CD14-positive monocyte (primary cell): ENCODE measurements at regions not wholly inside any gene's neighbourhood (a gene's known extent, or its start where the extent isn't known, plus 50 kb on each side); places are given as distances from the start of the nearest gene placed in this dataset.
A peak's percentile ranks its signal among the peaks of the same experiment; 100 is the strongest.

ENCODE experiments used
- DNase-seq, 3 donors: peaks; one replicate each; pipeline ENCODE4 v3.0.0-alpha.2; 2011 to 2022
- H2AFZ ChIP-seq: 2 replicates; pipeline ENCODE4 v1.6.0; 2012; ENCODE audit warnings: mild to moderate bottlenecking, low read depth, low read length, inconsistent platforms; ENCODE audit not compliant: insufficient read depth, poor library complexity, severe bottlenecking
- H3K27ac ChIP-seq, 2 donors: 1 replicate in 1 of 2; 2 replicates in 1 of 2; pipeline ENCODE4 v1.5.1; 2012 to 2013; ENCODE audit warnings: low read length in 2 of 2, control low read depth in 1 of 2, inconsistent platforms in 1 of 2, low read depth in 1 of 2, mild to moderate bottlenecking in 1 of 2
- H3K27me3 ChIP-seq, 2 donors: one replicate each; pipeline versions ENCODE4 v1.6.0 to v1.6.1; 2011 to 2013; ENCODE audit warnings: low read length in 2 of 2; ENCODE audit not compliant: control insufficient read depth in 2 of 2, insufficient read depth in 2 of 2
- H3K36me3 ChIP-seq, 2 donors: replicated peaks in 1 of 2; 1 replicate in 1 of 2; 2 replicates in 1 of 2; pipeline versions ENCODE4 v1.5.1 to v1.6.1; 2012 to 2013; ENCODE audit warnings: low read length in 2 of 2, control low read depth in 1 of 2, inconsistent platforms in 1 of 2, mild to moderate bottlenecking in 1 of 2; ENCODE audit not compliant: insufficient read depth in 2 of 2, control insufficient read depth in 1 of 2
- H3K4me1 ChIP-seq, 2 donors: 1 replicate in 1 of 2; 2 replicates in 1 of 2; pipeline versions ENCODE4 v1.5.1 to v1.6.1; 2012 to 2013; ENCODE audit warnings: low read length in 2 of 2, control low read depth in 1 of 2, inconsistent platforms in 1 of 2, mild to moderate bottlenecking in 1 of 2, moderate library complexity in 1 of 2; ENCODE audit not compliant: insufficient read depth in 2 of 2, control insufficient read depth in 1 of 2
- H3K4me2 ChIP-seq: replicated peaks from 2 replicates; pipeline ENCODE3; 2012; ENCODE audit warnings: low read length, moderate library complexity, mild to moderate bottlenecking; ENCODE audit not compliant: poor library complexity, severe bottlenecking; ENCODE audit errors: extremely low read depth
- H3K4me3 ChIP-seq, 3 experiments: fragments of 200-600 bp in 1 of 3; sonication (generic) in 1 of 3; replicated peaks in 1 of 3; 1 replicate in 2 of 3; 2 replicates in 1 of 3; pipeline ENCODE4 v1.5.1; 2011 to 2013; ENCODE audit warnings: low read length in 3 of 3, mild to moderate bottlenecking in 3 of 3, control low read depth in 2 of 3, low read depth in 2 of 3, inconsistent platforms in 1 of 3, moderate library complexity in 1 of 3
- H3K79me2 ChIP-seq: 2 replicates; pipeline ENCODE4 v1.6.0; 2012; ENCODE audit warnings: mild to moderate bottlenecking, control low read depth, inconsistent platforms, low read length, moderate library complexity; ENCODE audit not compliant: insufficient read depth
- H3K9ac ChIP-seq: 2 replicates; pipeline ENCODE4 v1.6.0; 2017; ENCODE audit warnings: low read length, mild to moderate bottlenecking; ENCODE audit not compliant: insufficient read depth, poor library complexity, severe bottlenecking
- H3K9me3 ChIP-seq, 2 donors: replicated peaks in 1 of 2; 1 replicate in 1 of 2; 2 replicates in 1 of 2; pipeline versions ENCODE4 v1.5.1 to v1.6.1; 2012 to 2013; ENCODE audit warnings: low read length in 2 of 2, control low read depth in 1 of 2; ENCODE audit not compliant: control insufficient read depth in 1 of 2, insufficient read depth in 1 of 2
- H4K20me1 ChIP-seq: 2 replicates; pipeline ENCODE4 v1.6.0; 2012; ENCODE audit warnings: mild to moderate bottlenecking, low read length, control low read depth, moderate library complexity; ENCODE audit not compliant: insufficient read depth
- H3K27ac Mint-ChIP-seq, 7 donors: one replicate each; pipeline ENCODE4 v1.8.0; 2020; ENCODE audit warnings: mild to moderate bottlenecking in 7 of 7, mixed read lengths in 7 of 7, moderate library complexity in 6 of 7, inconsistent platforms in 2 of 7
- H3K27me3 Mint-ChIP-seq, 3 donors: one replicate each; pipeline ENCODE4 v1.8.0; 2021 to 2022; ENCODE audit warnings: low read depth in 3 of 3, mild to moderate bottlenecking in 3 of 3, mixed read lengths in 3 of 3, moderate library complexity in 3 of 3, inconsistent platforms in 1 of 3
- H3K36me3 Mint-ChIP-seq, 2 donors: one replicate each; pipeline ENCODE4 v1.8.0; 2020; ENCODE audit warnings: mixed read lengths in 2 of 2, inconsistent platforms in 1 of 2, mild to moderate bottlenecking in 1 of 2
- H3K4me1 Mint-ChIP-seq: one replicate; pipeline ENCODE4 v1.8.0; 2020; ENCODE audit warnings: mild to moderate bottlenecking, mixed read lengths
- H3K4me3 Mint-ChIP-seq, 2 donors: one replicate each; pipeline ENCODE4 v1.8.0; 2020; ENCODE audit warnings: mild to moderate bottlenecking in 2 of 2, mixed read lengths in 2 of 2, moderate library complexity in 1 of 2
- H3K9me3 Mint-ChIP-seq, 7 donors: one replicate each; pipeline ENCODE4 v1.8.0; 2020 to 2022; ENCODE audit warnings: mixed read lengths in 7 of 7, mild to moderate bottlenecking in 6 of 7, moderate library complexity in 6 of 7, inconsistent platforms in 2 of 7
- CTCF ChIP-seq: fragments of 200-600 bp; IDR thresholded peaks from one replicate; pipeline ENCODE4 v1.8.0; 2022; ENCODE audit warnings: antibody characterized with exemption, mild to moderate bottlenecking
- WGBS: methylation state at CpG from one replicate; pipeline ENCODE4 v1.1.5; 2013; ENCODE audit warnings: missing lambda C conversion rate; ENCODE audit not compliant: insufficient coverage; 5-methylcytosine and 5-hydroxymethylcytosine counted together
- intact Hi-C, 2 donors: fragments of 100-400 bp; cut with micrococcal nuclease; formaldehyde crosslinking; loops; one replicate each; pipeline versions ENCODE4 v1.15.0 to v1.15.1; 2023

- H3K4me1 ChIP-seq: no peaks in the 10 kb centered on the region
- peaks cover 5% of the 10 kb centered on the region for H3K4me1 Mint-ChIP-seq
- H3K27ac ChIP-seq: no peak overlapping the region
- no peak for TF ChIP-seq CTCF
- H3K27me3 Mint-ChIP-seq: no peaks in the 10 kb centered on the region
- no peak overlapping the region for H3K4me3 ChIP-seq
- intact Hi-C loops: no loop called here
- no peak overlapping the region for H2AFZ ChIP-seq
- WGBS: no CpG with 5 or more reads among the region's 1 CpG
- H3K27me3 ChIP-seq: no peaks in the 10 kb centered on the region
- no peak for DNase-seq
- no peaks in the 10 kb centered on the region for H3K36me3 ChIP-seq
- no peaks in the 10 kb centered on the region for H4K20me1 ChIP-seq
- H3K36me3 Mint-ChIP-seq: peaks cover 0 to 6% of the 10 kb centered on the region in 2 donors
- H3K9me3 ChIP-seq: peaks cover 0 to 3% of the 10 kb centered on the region in 2 donors
- no peak overlapping the region for H3K4me3 Mint-ChIP-seq
- H3K9ac ChIP-seq: no peak overlapping the region
- no peaks in the 10 kb centered on the region for H3K79me2 ChIP-seq
- H3K4me2 ChIP-seq: no peak overlapping the region
- H3K27ac Mint-ChIP-seq: no peak overlapping the region
- H3K9me3 Mint-ChIP-seq: peaks cover 7 to 26% (median 12%) of the 10 kb centered on the region in 7 donors
These were observed 521.0 kb downstream of the ETS1 start for GRCh38 chr11:128066399-128066798.

GRCh38 chr11:128061281-128061871, 526.0 kb downstream of the ETS1 start:
- Histone ChIP-seq H3K9me3 (no peaks in the 10 kb centered on the region), H3K27me3 (no peaks in the 10 kb centered on the region), H4K20me1 (no peaks in the 10 kb centered on the region), H3K4me3 (no peak overlapping the region), H3K4me1 (no peaks in the 10 kb centered on the region), H2AFZ (peak overlapping the region; percentile 25), H3K36me3 (no peaks in the 10 kb centered on the region), H3K9ac (no peak overlapping the region), H3K27ac (no peak overlapping the region), H3K4me2 (no peak overlapping the region), H3K79me2 (no peaks in the 10 kb centered on the region)
- Mint-ChIP-seq H3K4me1 (peaks cover 2% of the 10 kb centered on the region), H3K27me3 (no peaks in the 10 kb centered on the region), H3K9me3 (peaks cover 1 to 12% (median 2%) of the 10 kb centered on the region in 7 donors), H3K4me3 (no peak overlapping the region), H3K27ac (no peak overlapping the region), H3K36me3 (peaks cover 0 to 2% of the 10 kb centered on the region in 2 donors)
- TF ChIP-seq CTCF: no peak
- intact Hi-C loops: no loop called here
- DNase-seq: no peak
- WGBS: 63% methylated on average over 4 of the region's 5 CpGs
